GM04503 (cell line): ENCODE measurements at regions not wholly inside any gene's neighbourhood (a gene's known extent, or its start where the extent isn't known, plus 50 kb on each side); places are given as distances from the start of the nearest gene placed in this dataset.

Source experiments
- DNase-seq: peaks from one replicate; pipeline ENCODE4 v3.0.0-alpha.2; 2012; ENCODE audit warnings: low read depth

- no peak for DNase-seq
Observed at GRCh38 chr5:12248831-12249230, 344.6 kb upstream of the CTNND2 start.

DNA sequence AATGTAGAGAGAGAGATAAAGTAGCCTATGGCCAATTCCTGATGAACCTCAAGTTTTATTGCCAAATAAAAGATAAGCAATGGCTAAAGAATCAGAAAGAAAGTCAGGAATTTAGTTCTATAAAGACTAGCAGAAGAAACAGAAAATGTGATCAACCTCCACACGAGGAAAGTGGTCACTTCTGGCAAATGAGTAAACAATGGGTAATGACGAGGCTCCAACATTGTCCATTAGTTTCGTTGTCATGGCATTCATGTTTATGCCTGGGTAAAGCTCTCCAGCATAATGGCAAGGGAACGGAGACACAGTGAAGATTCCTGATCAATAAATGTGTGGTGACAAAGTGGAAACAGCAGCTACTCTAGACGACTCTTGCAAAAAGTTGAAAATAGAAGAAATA is 341.8 kb upstream of the CTNND2 start:
- DNase-seq: no peak

DNA sequence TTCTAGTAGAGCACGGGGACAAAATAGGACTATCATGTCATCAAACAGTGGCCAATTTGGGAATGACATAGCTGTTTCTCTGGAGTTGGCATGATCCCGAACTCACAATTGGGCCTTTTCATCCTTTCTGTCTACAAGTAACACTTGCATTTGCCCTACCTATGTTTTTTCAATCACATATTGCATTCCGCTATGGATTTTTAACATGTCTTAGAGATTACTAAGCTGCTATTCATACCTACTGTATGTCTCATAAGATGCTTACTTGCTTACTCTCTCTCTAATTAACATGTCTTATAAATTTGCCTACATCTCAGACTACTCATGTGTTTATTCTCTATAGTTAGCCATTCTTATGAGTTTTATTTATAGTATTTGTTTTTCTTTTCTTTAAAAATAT is 341.2 kb upstream of the CTNND2 start:
- DNase-seq: no peak

GRCh38 chr5:12242950-12243888 is 339.0 kb upstream of the CTNND2 start:
- DNase-seq: no peak

- DNase-seq: no peak
Observed at GRCh38 chr5:12237837-12238575, 333.8 kb upstream of the CTNND2 start.

- DNase-seq: no peak
Observed at GRCh38 chr5:12230659-12231058, 326.4 kb upstream of the CTNND2 start.

GRCh38 chr5:12217039-12217438 is 312.8 kb upstream of the CTNND2 start:
- DNase-seq: no peak

- DNase-seq: no peak
Observed at GRCh38 chr5:12214267-12215015, 310.2 kb upstream of the CTNND2 start.

- no peak for DNase-seq
Observed at GRCh38 chr5:12208366-12209100, 304.3 kb upstream of the CTNND2 start.

DNA sequence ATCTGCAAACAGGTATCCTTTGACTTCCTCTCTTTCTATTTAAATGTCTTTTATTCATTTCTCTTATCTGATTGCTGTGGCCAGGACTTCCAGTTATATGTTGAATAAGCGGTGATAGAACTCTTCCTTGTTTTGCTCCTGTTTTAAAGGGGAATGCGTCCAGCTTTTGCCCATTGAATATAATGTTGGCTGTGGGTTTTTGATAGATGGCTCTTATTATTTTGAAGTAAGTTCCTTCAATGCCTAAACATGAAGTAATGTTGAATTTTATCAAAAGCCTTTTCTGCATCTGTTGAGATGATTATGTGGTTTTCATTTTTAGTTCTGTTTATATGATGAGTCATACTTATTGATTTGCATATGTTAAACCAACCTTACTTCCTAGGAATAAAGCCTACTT is 300.5 kb upstream of the CTNND2 start:
- no peak for DNase-seq

DNA sequence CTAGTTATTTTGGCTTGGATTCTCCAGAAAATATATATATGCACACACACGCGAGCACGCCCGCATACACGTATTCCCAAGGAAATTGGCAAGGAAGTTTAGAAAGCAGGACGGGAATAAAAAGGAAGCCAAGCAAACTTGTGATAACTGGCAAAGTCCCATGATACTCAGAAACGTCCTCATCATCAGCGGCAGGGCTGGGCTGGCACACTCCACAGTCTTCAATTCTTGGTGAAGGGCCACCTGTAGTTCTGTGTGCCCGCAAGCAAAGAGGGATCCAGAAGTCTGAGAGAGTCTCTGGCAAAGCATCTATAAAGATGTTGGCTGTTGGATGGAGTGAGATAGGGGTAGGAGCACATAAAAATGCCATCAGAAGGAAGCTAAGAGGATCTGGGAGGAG is 289.3 kb upstream of the CTNND2 start:
- no peak for DNase-seq

DNA sequence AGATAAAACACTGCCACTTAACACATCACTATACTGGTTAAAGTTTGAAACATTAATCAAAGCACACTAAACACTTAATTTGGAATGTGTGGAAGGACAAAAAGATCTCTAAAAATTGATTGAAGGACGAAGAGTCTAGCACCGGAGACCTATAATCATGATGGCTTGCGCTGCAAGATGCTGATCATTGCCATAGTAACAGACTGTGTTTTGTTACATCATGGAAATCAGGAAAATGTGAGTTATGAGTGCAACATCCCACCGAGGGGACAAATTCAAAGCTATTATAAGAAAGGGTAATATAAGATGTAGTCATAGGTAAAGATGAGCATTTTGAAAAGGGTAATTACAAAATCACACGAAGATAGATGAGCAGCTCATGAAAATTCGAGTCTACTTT is 278.8 kb upstream of the CTNND2 start:
- DNase-seq: no peak

- no peak for DNase-seq
Observed at GRCh38 chr5:12177851-12178250, 273.6 kb upstream of the CTNND2 start.

GRCh38 chr5:12177225-12177624 is 273.0 kb upstream of the CTNND2 start:
- DNase-seq: no peak

DNA sequence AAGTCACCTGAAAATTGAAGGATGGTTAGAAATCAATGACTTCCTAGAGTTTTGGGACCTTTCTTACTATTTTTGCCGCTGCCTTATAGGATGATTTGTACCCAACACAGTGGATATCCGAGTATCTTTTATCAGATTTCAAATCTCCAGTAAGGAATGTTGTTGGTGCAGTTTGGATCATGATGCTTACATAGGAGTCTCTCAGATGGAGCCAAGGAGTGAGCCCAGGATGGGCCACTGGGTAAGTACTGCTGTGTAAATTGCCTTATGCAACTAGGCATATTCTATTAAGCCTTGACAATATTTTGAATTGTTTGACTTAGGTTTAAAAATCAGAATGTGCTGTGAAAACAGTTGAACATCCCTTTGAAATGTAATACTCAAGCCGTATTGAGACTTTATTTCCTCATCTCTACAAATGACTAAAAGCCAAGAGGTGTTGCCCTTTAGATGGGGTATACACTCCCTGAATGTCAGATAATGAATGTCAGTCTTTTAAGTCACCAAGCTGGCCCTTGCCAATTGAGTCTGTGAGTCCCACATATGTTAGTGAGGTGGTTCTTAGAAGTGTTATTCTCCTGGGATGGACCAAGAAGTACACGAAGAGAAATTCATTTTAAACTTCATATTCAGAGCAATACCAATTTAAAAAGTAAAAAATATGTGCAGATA is 271.8 kb upstream of the CTNND2 start:
- no peak for DNase-seq

DNA sequence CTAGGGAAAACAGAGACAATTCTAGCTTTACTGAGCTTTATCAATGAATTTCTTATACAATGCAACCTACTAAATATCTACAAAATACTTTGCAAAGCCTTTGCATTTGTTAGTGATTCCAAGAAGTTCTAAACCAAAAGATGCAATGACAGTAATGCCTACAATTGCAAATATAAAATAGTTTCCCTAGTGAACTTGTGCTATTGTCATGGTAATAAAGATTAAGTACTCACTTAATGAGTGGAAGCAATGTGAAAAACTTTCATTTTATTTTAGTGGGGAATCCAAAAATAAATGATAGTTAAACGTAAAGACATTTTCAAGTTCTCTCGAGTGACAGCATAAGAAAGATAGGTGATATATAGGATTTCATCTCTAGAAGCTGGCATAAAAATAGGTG is 270.5 kb upstream of the CTNND2 start:
- DNase-seq: no peak

GRCh38 chr5:12169536-12169935 is 265.3 kb upstream of the CTNND2 start:
- no peak for DNase-seq

DNA sequence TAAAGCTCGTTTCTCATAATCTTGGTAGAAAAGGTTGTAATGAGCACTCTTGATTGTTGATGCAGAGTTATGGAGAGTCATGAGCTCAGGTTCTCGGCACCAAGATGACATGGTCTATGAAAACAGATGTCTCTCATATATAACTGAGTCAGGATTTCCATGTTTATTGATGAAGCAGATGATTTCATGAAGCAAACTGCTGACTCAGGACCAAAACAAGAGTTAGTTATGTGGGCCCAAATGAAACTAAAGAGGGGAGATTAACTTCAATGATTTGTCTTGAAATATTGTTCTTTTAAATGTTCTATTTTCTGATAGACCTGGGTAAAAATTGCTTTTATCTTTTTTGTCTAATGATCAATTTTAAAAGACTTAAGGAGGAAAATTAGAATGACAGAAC is 258.6 kb upstream of the CTNND2 start:
- DNase-seq: no peak

DNA sequence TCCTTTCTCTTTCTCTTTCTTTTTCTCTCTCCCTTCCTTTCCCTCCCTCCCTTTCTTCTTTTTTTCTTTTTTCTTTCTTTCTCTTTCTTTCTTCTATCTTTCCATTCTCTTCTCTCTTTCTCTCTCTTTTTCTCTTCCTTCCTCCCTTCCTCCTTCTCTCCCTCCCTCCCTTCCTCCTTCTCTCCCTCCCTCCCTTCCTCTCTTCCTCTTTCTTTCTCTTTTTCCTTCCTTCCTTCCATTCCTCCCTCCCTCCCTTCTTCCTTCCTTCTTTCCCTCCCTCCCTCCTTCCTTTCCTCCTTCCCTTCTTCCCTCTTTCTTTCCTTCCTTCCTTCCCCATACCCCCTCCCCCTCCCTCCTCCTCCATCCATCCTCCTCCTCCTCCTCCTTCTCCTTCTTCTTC is 243.3 kb upstream of the CTNND2 start:
- DNase-seq: no peak

- no peak for DNase-seq
Observed at GRCh38 chr5:12141496-12141895, 237.2 kb upstream of the CTNND2 start.

GRCh38 chr5:12133520-12133919 is 229.3 kb upstream of the CTNND2 start:
- DNase-seq: no peak
